Fibroblast of the aortic adventitia (primary cell): ENCODE measurements at regions not wholly inside any gene's neighbourhood (a gene's known extent, or its start where the extent isn't known, plus 50 kb on each side); places are given as distances from the start of the nearest gene placed in this dataset.

Source experiments
- DNase-seq: peaks from one replicate; pipeline ENCODE4 v3.0.0-alpha.2; 2010; ENCODE audit warnings: low read depth
- H3K4me3 ChIP-seq: 2 replicates; pipeline ENCODE4 v1.5.1; 2011; ENCODE audit warnings: low read depth, mild to moderate bottlenecking, control low read depth, low read length, moderate library complexity
- CTCF ChIP-seq: IDR thresholded peaks from 2 replicates; pipeline ENCODE4 v1.5.1; 2011; ENCODE audit warnings: mild to moderate bottlenecking, low read length, control low read depth, inconsistent platforms; ENCODE audit not compliant: insufficient read depth

- no peak overlapping the region for H3K4me3 ChIP-seq
- no peak for DNase-seq
- TF ChIP-seq CTCF, result no peak
Observed at GRCh38 chr22:48793949-48794348, 1033.7 kb downstream of the BRD1 start.

GRCh38 chr22:48786679-48786996 lies 1041.0 kb downstream of the BRD1 start:
- no peak for TF ChIP-seq CTCF
- no peak for DNase-seq
- no peak overlapping the region for H3K4me3 ChIP-seq

GRCh38 chr22:48785792-48786678 lies 1041.6 kb downstream of the BRD1 start:
- no peak overlapping the region for H3K4me3 ChIP-seq
- TF ChIP-seq CTCF, result no peak
- no peak for DNase-seq

GRCh38 chr22:48784701-48785503 lies 1042.8 kb downstream of the BRD1 start:
- TF ChIP-seq CTCF, result no peak
- H3K4me3 ChIP-seq, result no peak overlapping the region
- DNase-seq, result no peak

- no peak for DNase-seq
- H3K4me3 ChIP-seq, result no peak overlapping the region
- TF ChIP-seq CTCF, result no peak
Observed at GRCh38 chr22:48783821-48784266, 1043.8 kb downstream of the BRD1 start.

- TF ChIP-seq CTCF, result no peak
- H3K4me3 ChIP-seq, result no peak overlapping the region
Observed at GRCh38 chr22:48782811-48783511, 1044.7 kb downstream of the BRD1 start.

More at GRCh38 chr22:48782811-48783511, 1044.7 kb downstream of the BRD1 start:
- no peak for DNase-seq
